ENCODE measurements at regions not wholly inside any gene's neighbourhood (a gene's known extent, or its start where the extent isn't known, plus 50 kb on each side); places are given as distances from the start of the nearest gene placed in this dataset.
A peak's percentile ranks its signal among the peaks of the same experiment; 100 is the strongest.

DNA sequence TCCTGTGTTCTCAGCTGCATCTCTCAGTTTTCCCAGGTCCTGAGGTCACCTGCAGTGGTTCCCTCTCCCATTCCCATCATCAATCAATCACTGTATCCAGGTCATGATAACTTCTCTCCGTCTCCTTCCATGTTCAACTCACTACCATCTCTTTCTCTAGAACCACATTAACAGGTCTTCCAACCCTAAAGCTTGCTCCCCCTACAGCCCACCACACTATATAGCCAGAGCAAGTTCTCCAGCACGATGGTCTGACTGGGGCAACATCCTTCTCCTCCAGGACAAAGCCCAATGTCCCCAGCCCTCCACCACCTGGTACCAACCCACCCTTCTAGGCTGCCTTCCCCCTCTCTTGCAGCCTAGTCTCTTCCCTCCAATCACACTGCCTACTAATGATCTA, 241.6 kb downstream of the CDK5RAP2 start:
- H3K4me1 Mint-ChIP-seq (ENCODE audit: low read depth): peaks cover 9% of the 10 kb centered on the region
- no peak overlapping the region for H3K4me3 Mint-ChIP-seq
- no peak for DNase-seq
- H3K9me3 Mint-ChIP-seq: no peaks in the 10 kb centered on the region
- no peaks in the 10 kb centered on the region for H3K36me3 Mint-ChIP-seq (ENCODE audit: low read depth)
- no peak overlapping the region for H3K27ac Mint-ChIP-seq
- H3K27me3 Mint-ChIP-seq (ENCODE audit: low read depth): peaks cover 13% of the 10 kb centered on the region
- CTCF ChIA-PET: no interaction called here
- intact Hi-C loops (cut with micrococcal nuclease): no loop called here

DNA sequence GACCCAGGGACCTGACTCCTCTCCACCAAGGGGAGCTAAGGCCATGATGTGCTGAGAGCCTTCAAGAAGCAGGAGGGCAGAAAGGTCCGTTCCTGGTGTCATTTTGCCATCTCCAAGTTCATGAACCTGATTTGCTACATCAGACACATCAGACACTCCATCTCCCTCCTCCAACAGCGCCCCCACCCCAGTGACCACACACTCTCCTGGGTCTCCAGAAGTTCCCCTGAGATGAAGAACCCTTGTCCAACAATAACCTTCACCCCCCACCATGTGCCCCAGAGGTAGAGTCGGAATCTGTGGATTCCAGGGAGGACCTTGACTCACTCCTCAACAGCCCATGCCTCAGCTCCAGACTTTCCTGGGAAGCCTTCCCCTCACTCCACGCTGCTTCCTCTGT, 242.8 kb downstream of the CDK5RAP2 start:
- H3K9me3 Mint-ChIP-seq: no peaks in the 10 kb centered on the region
- no peak overlapping the region for H3K27ac Mint-ChIP-seq
- H3K36me3 Mint-ChIP-seq (ENCODE audit: low read depth): no peaks in the 10 kb centered on the region
- intact Hi-C loops (cut with micrococcal nuclease): no loop called here
- DNase-seq: no peak
- H3K4me1 Mint-ChIP-seq (ENCODE audit: low read depth): peaks cover 9% of the 10 kb centered on the region
- no peak overlapping the region for H3K4me3 Mint-ChIP-seq
- peaks cover 13% of the 10 kb centered on the region for H3K27me3 Mint-ChIP-seq (ENCODE audit: low read depth)
- CTCF ChIA-PET: no interaction called here

DNA sequence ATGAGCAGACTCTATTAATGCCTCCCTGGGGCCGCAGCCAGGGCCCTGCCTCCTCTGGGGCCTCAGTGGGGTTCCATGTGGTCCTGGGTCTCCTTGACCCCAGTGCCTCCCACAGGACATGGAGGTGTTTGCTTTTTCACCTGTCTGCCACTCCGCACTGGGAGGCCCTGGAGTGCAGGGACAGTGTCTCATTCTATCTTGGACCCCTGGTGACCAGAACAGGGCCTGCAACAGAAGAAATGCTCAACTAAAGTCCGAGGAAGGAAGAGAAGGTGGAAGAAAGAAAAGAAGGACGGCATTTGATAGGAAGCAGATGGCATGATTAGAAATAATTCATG, 243.2 kb downstream of the CDK5RAP2 start:
- no peak for DNase-seq
- Mint-ChIP-seq H3K27me3 (ENCODE audit: low read depth) (peaks cover 13% of the 10 kb centered on the region), H3K4me3 (no peak overlapping the region), H3K4me1 (ENCODE audit: low read depth) (peaks cover 9% of the 10 kb centered on the region), H3K9me3 (no peaks in the 10 kb centered on the region), H3K36me3 (ENCODE audit: low read depth) (no peaks in the 10 kb centered on the region), H3K27ac (no peak overlapping the region)
- intact Hi-C loops (cut with micrococcal nuclease): no loop called here
- CTCF ChIA-PET: no interaction called here

DNA sequence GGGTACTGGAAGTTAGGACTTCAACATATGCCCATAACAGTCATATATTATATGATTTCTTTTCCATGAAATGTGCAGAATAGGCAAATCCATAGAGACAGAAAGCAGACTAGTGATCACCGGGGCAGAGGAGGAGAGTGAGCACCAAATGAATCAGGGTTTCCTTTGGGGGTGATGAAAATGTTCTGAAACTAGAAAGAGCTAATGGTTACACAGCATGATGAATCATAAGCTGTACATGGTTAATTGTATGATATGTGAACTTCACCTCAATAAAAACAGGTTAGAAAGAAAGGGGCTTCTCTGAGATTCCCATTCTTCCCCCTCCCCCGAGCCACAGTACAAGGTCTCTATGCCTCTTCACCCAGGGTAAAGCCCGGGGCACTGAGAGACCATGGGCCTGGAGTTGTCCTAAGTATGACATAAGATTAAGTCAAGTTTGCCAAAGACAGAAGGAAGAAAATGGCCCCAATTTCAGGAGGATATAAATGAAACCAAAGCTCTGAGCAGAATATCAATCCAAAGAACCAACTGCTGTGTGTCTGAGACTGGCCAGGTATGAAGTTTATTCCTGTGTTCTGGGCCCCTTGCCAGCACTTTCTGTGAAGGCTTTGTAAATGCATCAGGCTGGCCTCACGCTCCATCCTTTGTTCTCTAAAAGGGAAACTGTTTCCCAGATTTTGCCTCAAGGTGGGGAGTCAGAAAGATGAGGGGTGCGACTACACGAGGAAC, 243.8 kb downstream of the CDK5RAP2 start:
- H3K4me3 Mint-ChIP-seq: no peak overlapping the region
- DNase-seq: peak; percentile 10
- H3K27me3 Mint-ChIP-seq (ENCODE audit: low read depth): peaks cover 13% of the 10 kb centered on the region
- intact Hi-C loops (cut with micrococcal nuclease): no loop called here
- peaks cover 9% of the 10 kb centered on the region for H3K4me1 Mint-ChIP-seq (ENCODE audit: low read depth)
- H3K36me3 Mint-ChIP-seq (ENCODE audit: low read depth): no peaks in the 10 kb centered on the region
- CTCF ChIA-PET: no interaction called here
- no peak overlapping the region for H3K27ac Mint-ChIP-seq
- no peaks in the 10 kb centered on the region for H3K9me3 Mint-ChIP-seq

DNA sequence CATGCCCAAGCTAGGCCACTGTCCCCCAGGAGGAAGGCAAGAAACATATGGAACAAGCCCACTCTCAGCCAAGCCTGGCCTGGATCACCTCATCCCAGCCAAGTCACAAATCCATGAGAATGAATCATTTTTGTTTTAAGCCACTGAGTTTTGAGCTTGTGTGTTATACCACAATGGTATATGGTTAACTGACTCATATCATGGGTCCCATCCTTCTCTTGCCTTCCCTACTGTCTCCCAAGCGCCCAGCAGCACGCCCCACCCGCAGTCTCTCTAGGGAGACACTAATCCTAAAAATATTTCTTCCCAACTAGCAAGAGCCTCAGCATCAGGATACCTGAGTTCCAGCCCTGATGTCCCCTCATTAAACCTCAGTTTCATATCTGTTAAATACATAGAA, 248.1 kb downstream of the CDK5RAP2 start:
- no peak overlapping the region for H3K4me3 Mint-ChIP-seq
- H3K9me3 Mint-ChIP-seq: no peaks in the 10 kb centered on the region
- CTCF ChIA-PET: no interaction called here
- intact Hi-C loops (cut with micrococcal nuclease): no loop called here
- DNase-seq: no peak
- no peak overlapping the region for H3K27ac Mint-ChIP-seq
- H3K4me1 Mint-ChIP-seq (ENCODE audit: low read depth): peaks cover 9% of the 10 kb centered on the region
- H3K36me3 Mint-ChIP-seq (ENCODE audit: low read depth): no peaks in the 10 kb centered on the region
- H3K27me3 Mint-ChIP-seq (ENCODE audit: low read depth): peaks cover 4% of the 10 kb centered on the region

DNA sequence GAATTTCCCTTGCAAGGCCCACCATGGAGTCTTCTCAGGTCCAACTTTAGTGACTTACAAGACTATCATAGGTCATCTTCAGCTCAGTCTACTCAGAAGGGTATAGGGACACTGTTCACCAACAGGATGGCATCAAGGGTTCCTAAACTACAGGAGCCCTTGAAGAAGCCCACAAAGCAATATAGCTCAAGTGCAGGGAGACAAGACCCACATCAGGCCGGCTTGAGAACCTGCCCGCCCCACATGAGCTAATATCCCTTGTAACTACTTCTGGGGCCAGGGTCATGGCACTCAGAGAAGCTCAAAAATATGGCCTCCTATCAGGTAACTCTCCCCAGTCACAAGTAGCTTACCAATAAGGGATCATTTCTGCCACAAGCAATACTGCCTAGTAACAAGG, 249.9 kb downstream of the CDK5RAP2 start:
- no peak for DNase-seq
- CTCF ChIA-PET: no interaction called here

DNA sequence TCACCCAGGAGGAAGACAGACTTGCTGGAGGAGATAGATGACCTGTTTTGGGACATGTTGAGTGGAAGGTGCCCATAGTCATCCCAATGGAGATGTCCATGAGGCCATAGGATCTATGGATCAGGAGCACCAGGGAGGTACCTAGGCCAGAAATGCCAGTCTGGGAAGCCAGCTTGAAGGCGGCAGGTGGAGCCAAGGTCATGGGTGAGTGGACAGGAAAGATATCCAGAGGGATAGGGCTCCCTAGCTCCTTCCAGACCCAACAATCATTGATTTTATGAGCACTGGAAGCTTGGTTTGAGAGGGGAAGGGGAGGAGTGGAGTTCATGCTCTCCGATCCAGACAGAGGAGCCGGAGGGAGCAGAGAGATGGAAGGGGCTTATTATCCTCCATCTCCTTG, 252.6 kb downstream of the CDK5RAP2 start:
- no peaks in the 10 kb centered on the region for H3K36me3 Mint-ChIP-seq (ENCODE audit: low read depth)
- no peaks in the 10 kb centered on the region for H3K9me3 Mint-ChIP-seq
- H3K4me1 Mint-ChIP-seq (ENCODE audit: low read depth): no peaks in the 10 kb centered on the region
- CTCF ChIA-PET: no interaction called here
- no peak overlapping the region for H3K27ac Mint-ChIP-seq
- no peak for DNase-seq
- H3K4me3 Mint-ChIP-seq: no peak overlapping the region
- intact Hi-C loops (cut with micrococcal nuclease): no loop called here
- no peaks in the 10 kb centered on the region for H3K27me3 Mint-ChIP-seq (ENCODE audit: low read depth)

More for the DNA sequence above, 249.9 kb downstream of the CDK5RAP2 start:
- no peak overlapping the region for H3K27ac Mint-ChIP-seq
- H3K27me3 Mint-ChIP-seq (ENCODE audit: low read depth): peaks cover 2% of the 10 kb centered on the region
- no peaks in the 10 kb centered on the region for H3K4me1 Mint-ChIP-seq (ENCODE audit: low read depth)
- intact Hi-C loops (cut with micrococcal nuclease): no loop called here
- H3K36me3 Mint-ChIP-seq (ENCODE audit: low read depth): no peaks in the 10 kb centered on the region
- H3K4me3 Mint-ChIP-seq: no peak overlapping the region
- no peaks in the 10 kb centered on the region for H3K9me3 Mint-ChIP-seq

DNA sequence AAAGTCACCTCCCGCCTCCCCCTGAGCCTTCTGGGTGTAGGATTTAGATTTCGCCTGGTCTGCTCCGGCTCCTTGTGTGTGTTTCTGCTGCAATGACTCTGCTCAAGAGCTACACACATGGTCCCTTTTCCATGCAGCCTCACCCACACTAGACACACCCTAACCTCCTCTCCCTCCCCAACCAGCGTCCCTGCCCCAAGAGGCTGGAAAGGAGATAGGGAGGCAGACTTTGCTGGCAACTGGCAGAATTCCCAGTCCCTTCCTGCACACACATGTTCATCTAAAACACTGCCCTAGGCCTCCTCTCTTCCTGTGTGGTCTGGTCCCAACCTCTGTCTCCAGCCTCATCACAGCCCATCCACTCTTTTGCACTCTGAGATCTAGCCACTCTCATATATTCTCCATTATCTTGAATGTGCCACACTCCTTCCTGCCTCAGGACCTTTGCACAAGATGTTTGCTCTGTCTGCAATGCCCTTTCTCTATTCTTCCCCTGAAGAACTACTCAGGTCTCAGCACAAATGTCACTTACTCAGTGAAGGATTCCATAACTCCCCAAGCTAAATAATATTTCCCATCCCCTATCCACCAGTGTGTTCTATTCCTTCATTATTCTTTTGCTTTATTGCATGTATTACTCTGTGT, 253.8 kb downstream of the CDK5RAP2 start:
- Mint-ChIP-seq H3K27me3 (ENCODE audit: low read depth) (no peaks in the 10 kb centered on the region), H3K36me3 (ENCODE audit: low read depth) (no peaks in the 10 kb centered on the region), H3K4me3 (no peak overlapping the region), H3K4me1 (ENCODE audit: low read depth) (no peaks in the 10 kb centered on the region), H3K27ac (no peak overlapping the region), H3K9me3 (no peaks in the 10 kb centered on the region)
- CTCF ChIA-PET: no interaction called here
- intact Hi-C loops (cut with micrococcal nuclease): no loop called here
- no peak for DNase-seq

DNA sequence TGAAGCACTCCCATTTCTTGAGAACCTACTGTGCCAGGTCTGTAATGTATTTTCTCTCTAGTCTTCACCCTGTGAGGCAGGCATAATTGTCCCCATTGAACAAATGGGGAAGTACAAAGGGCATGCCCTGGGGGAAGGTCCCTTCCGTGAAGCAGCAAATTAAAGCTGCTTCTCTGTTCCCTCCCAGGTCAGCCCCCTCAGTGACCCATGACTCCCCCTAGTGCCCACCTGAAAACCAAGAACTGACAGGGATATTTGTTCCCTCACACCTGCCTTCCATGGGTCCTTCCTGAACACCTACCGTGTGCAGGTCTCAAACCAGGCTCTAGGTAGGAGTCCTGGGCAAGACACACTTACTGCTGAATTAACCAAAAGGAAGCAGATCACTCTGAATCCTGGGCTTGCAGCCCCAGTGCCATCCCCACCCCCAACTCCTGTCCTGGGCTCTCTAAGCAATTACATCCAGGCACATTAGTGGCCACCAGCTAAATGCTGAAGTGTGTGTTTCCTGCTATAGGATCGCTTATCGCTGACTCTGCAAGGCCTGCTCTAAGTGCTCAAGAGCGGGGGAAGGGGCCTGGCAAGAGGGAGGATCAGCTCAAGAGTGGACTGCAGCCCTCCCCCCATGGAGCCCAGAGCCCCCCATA, 254.8 kb downstream of the CDK5RAP2 start:
- Mint-ChIP-seq H3K9me3 (no peaks in the 10 kb centered on the region), H3K27ac (no peak overlapping the region), H3K27me3 (ENCODE audit: low read depth) (no peaks in the 10 kb centered on the region), H3K4me1 (ENCODE audit: low read depth) (no peaks in the 10 kb centered on the region), H3K4me3 (no peak overlapping the region), H3K36me3 (ENCODE audit: low read depth) (no peaks in the 10 kb centered on the region)
- DNase-seq: no peak
- CTCF ChIA-PET: interaction anchor here (0.6 kb wide), 1 partner anchor 36 kb away, joined by 5 read pairs; no protein-coding TSS in a partner anchor
- intact Hi-C loops (cut with micrococcal nuclease): no loop called here

DNA sequence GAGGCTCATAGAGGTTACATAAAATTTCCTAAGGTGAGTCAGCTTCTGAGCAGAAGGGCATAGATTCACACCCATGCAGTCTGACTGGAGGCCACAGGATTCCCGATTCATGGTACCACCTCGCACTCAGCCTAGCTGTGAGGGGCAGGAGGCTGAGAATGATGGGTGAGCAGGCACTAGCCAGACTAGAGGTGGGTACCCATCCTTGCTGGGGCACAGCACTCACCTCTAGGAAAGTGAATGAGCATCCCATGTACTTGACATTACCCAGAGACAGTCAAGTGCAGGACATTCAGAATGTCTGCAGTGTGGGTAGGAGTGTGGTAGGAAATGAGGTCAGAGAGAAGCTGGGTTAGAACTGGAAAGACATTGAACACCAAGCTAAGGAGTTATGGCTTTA, 255.5 kb downstream of the CDK5RAP2 start:
- Mint-ChIP-seq H3K36me3 (ENCODE audit: low read depth) (no peaks in the 10 kb centered on the region), H3K4me1 (ENCODE audit: low read depth) (no peaks in the 10 kb centered on the region), H3K27me3 (ENCODE audit: low read depth) (no peaks in the 10 kb centered on the region), H3K27ac (no peak overlapping the region), H3K4me3 (no peak overlapping the region), H3K9me3 (no peaks in the 10 kb centered on the region)
- no peak for DNase-seq
- intact Hi-C loops (cut with micrococcal nuclease): no loop called here
- CTCF ChIA-PET: interaction anchor here (0.6 kb wide), 1 partner anchor 35 kb away, joined by 5 read pairs; no protein-coding TSS in a partner anchor

DNA sequence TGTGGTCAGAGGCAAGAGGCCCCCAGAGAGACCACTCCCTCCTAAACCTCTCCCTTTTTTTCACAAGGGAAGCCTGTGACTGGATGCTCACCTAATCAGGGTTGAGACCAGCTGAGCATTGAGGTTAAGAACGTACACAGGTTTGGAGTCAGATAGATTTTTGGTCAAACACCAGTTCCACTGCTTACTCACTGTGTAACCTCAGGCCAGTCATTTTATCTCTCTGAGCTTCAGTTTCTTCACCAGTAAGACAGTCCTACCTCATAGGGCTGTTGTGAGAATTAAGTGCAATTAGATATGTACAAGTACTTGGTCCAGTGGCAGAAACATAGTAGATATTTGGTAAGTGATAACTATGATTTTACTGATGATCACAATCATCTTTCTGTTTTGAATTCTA, 256.8 kb downstream of the CDK5RAP2 start:
- CTCF ChIA-PET: no interaction called here
- no peaks in the 10 kb centered on the region for H3K36me3 Mint-ChIP-seq (ENCODE audit: low read depth)
- no peaks in the 10 kb centered on the region for H3K4me1 Mint-ChIP-seq (ENCODE audit: low read depth)
- H3K4me3 Mint-ChIP-seq: no peak overlapping the region
- DNase-seq: no peak
- intact Hi-C loops (cut with micrococcal nuclease): no loop called here
- H3K27me3 Mint-ChIP-seq (ENCODE audit: low read depth): no peaks in the 10 kb centered on the region
- no peaks in the 10 kb centered on the region for H3K9me3 Mint-ChIP-seq
- no peak overlapping the region for H3K27ac Mint-ChIP-seq

DNA sequence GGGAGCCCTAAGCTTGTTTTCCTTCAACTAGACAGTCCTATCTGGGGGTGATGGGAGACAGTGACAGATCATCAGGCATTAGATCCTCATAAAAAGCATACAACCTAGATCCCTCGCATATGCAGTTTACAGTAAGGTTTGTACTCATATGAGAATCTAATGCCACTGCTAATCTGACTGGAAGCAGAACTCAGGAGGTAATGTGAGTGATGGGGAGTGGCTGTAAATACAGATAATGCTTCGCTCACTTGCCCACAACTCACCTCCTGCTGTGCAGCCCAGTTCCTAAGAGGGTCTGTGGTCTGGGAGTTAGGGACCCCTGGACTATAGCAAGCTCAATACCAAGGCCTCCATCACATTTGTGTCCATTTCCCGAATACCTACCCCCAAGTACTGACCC, 260.5 kb downstream of the CDK5RAP2 start:
- no peaks in the 10 kb centered on the region for H3K36me3 Mint-ChIP-seq (ENCODE audit: low read depth)
- CTCF ChIA-PET: no interaction called here
- no peak for DNase-seq
- H3K4me1 Mint-ChIP-seq (ENCODE audit: low read depth): no peaks in the 10 kb centered on the region
- H3K27ac Mint-ChIP-seq: no peak overlapping the region
- intact Hi-C loops (cut with micrococcal nuclease): no loop called here
- no peaks in the 10 kb centered on the region for H3K9me3 Mint-ChIP-seq
- H3K4me3 Mint-ChIP-seq: no peak overlapping the region
- H3K27me3 Mint-ChIP-seq (ENCODE audit: low read depth): no peaks in the 10 kb centered on the region

DNA sequence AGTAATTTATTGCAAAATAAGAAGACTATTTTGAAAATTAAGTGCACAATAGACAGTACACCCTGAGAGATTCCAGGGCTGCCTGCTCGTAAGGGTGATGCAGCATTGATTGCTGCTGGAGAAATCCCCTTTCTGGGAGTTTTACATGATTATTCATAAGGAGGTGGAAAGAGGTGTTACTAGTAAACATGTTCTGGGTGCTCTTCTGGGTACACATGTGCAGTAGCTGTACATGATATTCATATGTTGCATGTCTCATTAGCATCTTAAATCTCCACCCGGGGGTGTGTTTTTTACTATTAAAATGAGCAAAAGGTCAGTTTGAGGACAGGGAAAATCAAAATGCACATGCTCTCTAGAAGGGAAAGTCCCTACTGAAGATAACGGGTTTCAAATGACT, 264.8 kb downstream of the CDK5RAP2 start:
- no peak for DNase-seq
- H3K4me3 Mint-ChIP-seq: no peak overlapping the region
- CTCF ChIA-PET: no interaction called here
- H3K4me1 Mint-ChIP-seq (ENCODE audit: low read depth): no peaks in the 10 kb centered on the region
- H3K9me3 Mint-ChIP-seq: no peaks in the 10 kb centered on the region
- intact Hi-C loops (cut with micrococcal nuclease): no loop called here
- no peaks in the 10 kb centered on the region for H3K36me3 Mint-ChIP-seq (ENCODE audit: low read depth)
- H3K27me3 Mint-ChIP-seq (ENCODE audit: low read depth): no peaks in the 10 kb centered on the region
- no peak overlapping the region for H3K27ac Mint-ChIP-seq
